Testis (tissue), 2 donors: ENCODE measurements at regions not wholly inside any gene's neighbourhood (a gene's known extent, or its start where the extent isn't known, plus 50 kb on each side); places are given as distances from the start of the nearest gene placed in this dataset.

Experiments
- DNase-seq: peaks from one replicate; pipeline ENCODE4 v3.0.0-alpha.2; 2019
- H3K27ac ChIP-seq, 2 donors: fragments of 200-600 bp; sonication (generic); one replicate each; pipeline ENCODE4 v1.5.1; 2019
- H3K27me3 ChIP-seq: fragments of 200-600 bp; sonication (generic); one replicate; pipeline ENCODE4 v1.5.1; 2019
- H3K36me3 ChIP-seq: fragments of 200-600 bp; sonication (generic); one replicate; pipeline ENCODE4 v1.5.1; 2017; ENCODE audit warnings: low read depth; ENCODE audit errors: missing control alignments
- H3K4me1 ChIP-seq: fragments of 200-600 bp; sonication (generic); one replicate; pipeline ENCODE4 v1.5.1; 2019
- H3K4me3 ChIP-seq, 2 donors: fragments of 200-600 bp; sonication (generic); one replicate each; pipeline ENCODE4 v1.5.1; 2017 to 2019
- H3K9me3 ChIP-seq: fragments of 200-600 bp; sonication (generic); one replicate; pipeline ENCODE4 v1.5.1; 2017
- CTCF ChIP-seq, 3 experiments: fragments of 450-650 bp in 2 of 3; fragments of 200-600 bp in 1 of 3; sonication (generic) in 1 of 3; IDR thresholded peaks; one replicate each; pipeline ENCODE4 v1.5.1; 2016 to 2019; ENCODE audit warnings: antibody characterized with exemption in 3 of 3, mild to moderate bottlenecking in 2 of 3, moderate library complexity in 1 of 3
- POLR2A ChIP-seq: fragments of 450-650 bp; IDR thresholded peaks from one replicate; pipeline ENCODE4 v1.6.1; 2017; ENCODE audit warnings: antibody characterized with exemption, mild to moderate bottlenecking, moderate library complexity
- WGBS, 2 donors: methylation state at CpG; one replicate each; pipeline ENCODE4 v1.1.5; 2018; 5-methylcytosine and 5-hydroxymethylcytosine counted together
- intact Hi-C: fragments of 100-400 bp; cut with DNase I; formaldehyde crosslinking; loops from one replicate; pipeline ENCODE4 v1.15.1; 2023; ENCODE audit warnings: low total_unique reads

DNA sequence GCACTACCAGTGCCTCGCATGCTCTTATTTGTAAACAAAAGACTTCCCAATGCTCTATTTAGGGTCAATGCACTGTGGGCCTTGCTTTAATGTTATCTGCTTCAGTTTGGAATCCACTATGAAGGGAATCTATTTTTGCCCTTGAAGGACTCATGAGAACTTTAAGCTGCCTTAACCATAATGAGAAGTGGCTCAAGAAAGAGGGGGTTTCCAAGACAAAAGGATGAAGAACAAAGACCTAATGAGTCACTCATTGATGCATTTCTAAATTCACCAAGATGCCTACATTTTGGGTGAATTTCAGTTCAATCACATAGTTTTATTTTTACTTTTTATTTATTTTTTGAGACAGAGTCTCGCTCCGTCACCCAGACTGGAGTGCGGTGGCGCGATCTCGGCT, 228.2 kb downstream of the LY86 start:
- intact Hi-C loops = no loop called here
- Histone ChIP-seq H3K36me3 (no peaks in the 10 kb centered on the region), H3K9me3 (no peaks in the 10 kb centered on the region)

GRCh38 chr6:6818078-6818639, 229.6 kb downstream of the LY86 start:
- H3K4me3 ChIP-seq = no peak overlapping the region
- no peak for TF ChIP-seq CTCF (IDR thresholded peaks at IDR 0.05)
- no peak for TF ChIP-seq POLR2A
- WGBS, 2 donors = 93 to 94% methylated on average over 10 of the region's 10 CpGs
- intact Hi-C loops = no loop called here
- no peaks in the 10 kb centered on the region for H3K36me3 ChIP-seq
- H3K27me3 ChIP-seq = no peaks in the 10 kb centered on the region
- no peaks in the 10 kb centered on the region for H3K4me1 ChIP-seq
- no peaks in the 10 kb centered on the region for H3K9me3 ChIP-seq
- H3K27ac ChIP-seq = no peak overlapping the region
- no peak for DNase-seq

More for the DNA sequence above, 228.2 kb downstream of the LY86 start:
- WGBS, 2 donors = 82 to 88% methylated on average over 7 of the region's 7 CpGs
- DNase-seq = no peak
- Histone ChIP-seq H3K4me1 (peaks cover 5% of the 10 kb centered on the region), H3K27ac (no peak overlapping the region), H3K4me3 (no peak overlapping the region), H3K27me3 (no peaks in the 10 kb centered on the region)
- TF ChIP-seq CTCF (IDR thresholded peaks at IDR 0.05) (no peak), POLR2A (no peak)

- intact Hi-C loops = no loop called here
- H3K27me3 ChIP-seq = no peaks in the 10 kb centered on the region
- no peaks in the 10 kb centered on the region for H3K4me1 ChIP-seq
- no peak for DNase-seq
- TF ChIP-seq POLR2A (no peak), CTCF (IDR thresholded peaks at IDR 0.05) (no peak)
- H3K36me3 ChIP-seq = no peaks in the 10 kb centered on the region
- no peak overlapping the region for H3K4me3 ChIP-seq
- no peak overlapping the region for H3K27ac ChIP-seq
- 85 to 88% methylated on average over 6 to 10 of the region's 10 CpGs for WGBS, 2 donors
- no peaks in the 10 kb centered on the region for H3K9me3 ChIP-seq
These were observed 232.2 kb downstream of the LY86 start for GRCh38 chr6:6820641-6821238.

DNA sequence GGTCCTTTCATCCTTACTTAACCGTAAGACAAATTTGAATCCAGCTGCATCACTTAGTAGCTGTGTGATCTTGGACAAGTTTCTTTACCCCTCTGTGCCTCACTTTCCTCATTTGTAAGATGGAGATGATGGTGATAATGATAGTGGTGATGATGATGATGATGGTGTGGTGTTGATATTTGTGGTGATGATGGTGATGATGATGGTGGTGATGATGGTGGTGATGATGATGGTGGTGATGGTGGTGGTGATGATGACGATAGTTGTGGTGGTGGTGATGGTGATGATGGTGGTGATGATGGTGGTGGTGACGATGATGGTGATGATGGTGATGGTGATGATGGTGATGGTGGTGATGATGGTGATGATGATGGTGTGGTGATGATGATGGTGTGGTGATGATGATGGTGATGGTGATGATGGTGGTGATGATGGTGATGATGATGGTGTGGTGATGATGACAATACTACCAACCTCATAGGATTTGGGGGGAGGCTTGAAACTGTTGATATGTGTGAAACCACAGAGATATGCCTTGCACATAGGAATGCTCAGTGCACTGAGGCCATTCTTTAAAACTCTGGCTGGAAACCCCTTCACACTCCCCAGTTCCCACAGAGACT, 233.2 kb downstream of the LY86 start:
- Histone ChIP-seq H3K9me3 (no peaks in the 10 kb centered on the region), H3K4me3 (no peak overlapping the region), H3K27me3 (no peaks in the 10 kb centered on the region), H3K27ac (no peak overlapping the region), H3K4me1 (no peaks in the 10 kb centered on the region), H3K36me3 (no peaks in the 10 kb centered on the region)
- no peak for DNase-seq
- intact Hi-C loops = no loop called here
- 73 to 76% methylated on average over 3 of the region's 3 CpGs for WGBS, 2 donors
- no peak for TF ChIP-seq POLR2A
- TF ChIP-seq CTCF (IDR thresholded peaks at IDR 0.05) = no peak
